ENCODE measurements at regions not wholly inside any gene's neighbourhood (a gene's known extent, or its start where the extent isn't known, plus 50 kb on each side); places are given as distances from the start of the nearest gene placed in this dataset.
A peak's percentile ranks its signal among the peaks of the same experiment; 100 is the strongest.
"Not testable (repeated sequence)": the region's sequence is repeated elsewhere in the genome, so short reads cannot be mapped to it uniquely, and the experiment has no call there.

DNA sequence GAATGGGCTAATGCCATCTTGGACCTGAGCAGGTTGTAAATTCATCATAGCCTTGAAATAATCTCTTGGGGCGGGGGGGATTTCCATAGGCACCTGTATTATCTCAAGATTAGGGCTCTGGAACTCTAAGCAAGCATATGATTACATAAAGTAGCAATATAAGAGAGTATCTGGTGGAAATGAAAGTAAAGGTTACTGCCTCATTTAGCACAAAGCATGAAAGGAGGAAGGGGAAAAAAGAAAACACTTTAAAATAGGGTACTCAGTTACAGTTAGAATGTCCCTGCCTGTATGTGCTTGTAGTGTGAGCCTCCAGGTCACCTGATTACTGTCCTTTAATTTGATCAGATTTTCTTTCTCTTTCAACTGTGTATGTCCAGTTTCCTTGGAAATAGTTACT, 1079.7 kb upstream of the CDH18 start:
- no peak for DNase-seq (ENCODE audit: low read depth in 2 of 2)

DNA sequence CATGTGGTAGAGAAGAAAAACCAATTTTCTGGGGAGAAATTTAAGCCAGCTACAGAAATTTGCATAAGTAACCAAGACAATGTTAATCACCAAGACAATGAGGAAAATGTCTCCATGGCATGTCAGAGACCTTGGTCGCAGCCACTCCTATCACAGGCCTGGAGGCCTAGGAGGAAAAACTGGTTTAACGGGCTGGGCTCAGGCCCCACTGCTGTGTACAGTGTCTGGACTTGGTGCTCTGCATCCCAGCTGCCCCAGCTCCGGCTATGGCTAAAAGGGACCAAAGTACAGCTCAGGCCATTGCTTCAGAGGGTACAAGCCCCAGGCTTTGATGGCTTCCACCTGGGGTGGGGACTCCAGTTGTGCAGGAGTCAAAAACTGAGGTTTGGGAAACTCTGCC, 1075.1 kb upstream of the CDH18 start:
- DNase-seq (ENCODE audit: low read depth in 2 of 2) = no peak

DNA sequence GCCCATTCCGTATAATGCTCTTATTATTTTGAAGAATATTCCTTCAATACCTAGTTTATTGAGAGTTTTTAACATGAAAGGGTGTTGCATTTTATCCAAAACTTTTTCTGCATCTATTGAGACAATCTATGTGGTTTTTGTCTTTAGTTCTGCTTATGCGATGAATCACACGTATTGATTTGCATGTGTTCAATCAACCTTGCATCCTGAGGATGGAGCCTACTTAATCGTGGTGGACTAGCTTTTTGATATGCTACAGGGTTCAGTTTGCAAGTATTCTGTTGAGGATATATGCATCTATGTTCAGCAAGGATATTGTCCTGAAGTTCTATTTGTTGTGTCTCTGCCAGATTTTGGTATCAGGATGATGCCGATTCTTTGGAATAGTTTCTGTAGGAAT, 1070.3 kb upstream of the CDH18 start:
- no peak for DNase-seq (ENCODE audit: low read depth in 2 of 2)

DNA sequence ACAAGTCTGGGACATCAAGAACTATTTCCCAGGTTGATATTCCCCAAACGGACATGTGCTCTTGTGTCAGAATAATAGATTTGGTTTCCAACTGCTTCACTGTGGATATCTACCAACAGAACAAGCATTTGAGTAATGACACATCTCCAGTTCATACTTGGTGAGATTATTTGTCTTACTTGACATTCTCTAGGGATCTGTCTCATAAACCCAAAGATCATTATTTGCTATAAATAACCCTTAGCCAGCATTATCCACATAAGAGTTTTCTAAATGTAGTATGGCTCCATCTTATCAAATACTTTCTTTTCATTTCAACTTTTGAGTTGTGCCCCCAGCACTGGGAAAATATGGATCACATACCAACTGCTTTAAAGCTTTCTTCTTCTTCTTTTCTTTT, 1063.9 kb upstream of the CDH18 start:
- DNase-seq (ENCODE audit: low read depth in 2 of 2) = no peak

DNA sequence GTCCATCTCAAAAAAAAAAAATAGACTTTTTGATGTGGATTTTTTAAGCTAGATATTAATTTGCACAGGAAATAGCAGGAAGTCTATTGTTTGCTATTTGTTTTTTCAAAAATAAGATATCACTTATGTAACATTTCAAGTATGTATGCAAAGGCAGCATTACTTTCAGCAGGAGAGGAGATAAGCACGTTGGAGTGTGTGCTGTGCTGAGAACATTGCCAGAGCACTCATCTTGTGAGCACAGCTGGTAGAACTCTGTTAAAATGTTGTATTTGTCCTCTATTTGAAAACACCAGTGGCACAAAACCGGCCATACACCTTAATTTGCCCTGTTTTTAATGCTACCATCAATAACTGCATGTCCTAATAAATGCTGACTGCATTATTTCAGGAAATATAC, 1061.9 kb upstream of the CDH18 start:
- no peak for DNase-seq (ENCODE audit: low read depth in 2 of 2)

DNA sequence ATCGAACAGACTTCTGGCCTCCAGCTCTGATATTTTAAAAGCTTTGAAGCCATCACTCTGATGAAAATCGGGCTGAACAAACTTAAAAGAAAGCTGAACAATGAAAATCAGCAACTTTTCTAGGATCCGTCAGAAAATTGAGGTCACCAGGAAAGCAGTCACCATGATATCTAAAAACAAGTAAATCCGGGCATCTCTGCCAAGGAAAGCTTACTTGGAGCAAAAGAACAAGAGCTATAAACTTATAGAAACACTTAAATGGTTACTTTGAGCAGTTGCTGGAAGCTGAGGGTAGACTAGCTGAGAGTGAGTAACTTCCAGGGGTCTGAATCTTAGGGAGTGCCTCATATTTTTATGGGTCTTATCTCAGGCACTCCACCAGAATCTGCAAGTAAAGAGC, 1043.0 kb upstream of the CDH18 start:
- DNase-seq (ENCODE audit: low read depth in 2 of 2) = peak in 1 of 2 donors; percentile 50

DNA sequence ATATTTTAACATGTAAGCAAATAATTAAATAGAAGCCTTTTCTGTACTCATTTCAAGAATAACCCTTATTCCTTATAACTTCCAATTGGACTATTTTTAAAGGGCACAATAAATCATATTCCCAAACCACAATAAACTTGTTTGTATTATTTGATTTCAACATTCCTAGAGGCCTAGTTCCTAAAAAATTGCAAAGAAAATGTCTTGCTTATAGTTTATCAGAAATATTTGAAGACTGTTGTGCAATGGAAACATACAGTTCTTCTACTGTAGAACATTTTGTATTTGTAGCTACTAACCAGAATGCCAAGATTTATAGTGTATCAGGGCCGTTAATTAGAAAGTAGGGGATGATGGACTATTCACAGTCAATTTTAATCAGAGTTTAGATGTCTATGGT, 1037.0 kb upstream of the CDH18 start:
- no peak for DNase-seq (ENCODE audit: low read depth in 2 of 2)

DNA sequence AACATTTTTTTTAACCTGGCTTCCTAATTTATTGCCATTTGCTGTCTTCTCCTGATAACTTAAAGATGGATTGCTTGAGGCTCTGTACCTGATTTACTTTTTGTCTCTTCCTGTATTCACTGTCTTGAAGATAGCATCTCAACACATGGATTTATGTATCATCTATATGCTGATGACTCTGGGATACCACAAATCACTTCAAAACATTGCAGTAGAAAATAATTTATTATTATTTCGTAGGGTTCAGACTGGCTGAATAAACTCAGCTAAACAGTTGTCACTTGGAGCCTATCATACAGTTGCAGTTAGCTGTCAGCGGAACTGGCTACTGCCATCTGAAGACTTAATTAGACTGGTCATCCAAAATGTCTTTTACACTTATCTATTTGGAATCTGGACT, 1025.2 kb upstream of the CDH18 start:
- DNase-seq (ENCODE audit: low read depth in 2 of 2) = no peak

DNA sequence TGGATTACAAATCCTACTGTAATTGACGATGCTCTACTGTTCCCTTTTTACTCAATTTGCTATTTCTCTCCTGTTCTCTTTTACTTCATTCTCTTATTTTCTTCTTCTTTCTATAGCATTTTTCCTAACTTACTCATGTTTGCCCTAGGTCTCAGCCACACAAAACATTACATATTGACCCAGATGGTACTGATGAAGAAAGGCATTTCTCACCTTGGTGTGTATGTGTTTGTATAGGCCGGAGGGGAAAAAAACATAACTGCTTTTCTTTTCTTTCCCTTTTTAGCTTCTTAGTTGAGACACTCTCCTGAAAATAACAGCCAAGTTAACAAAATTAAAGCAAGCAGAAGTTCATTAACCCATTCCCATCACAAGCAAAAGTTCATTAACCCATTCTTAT, 1019.8 kb upstream of the CDH18 start:
- no peak for DNase-seq (ENCODE audit: low read depth in 2 of 2)

DNA sequence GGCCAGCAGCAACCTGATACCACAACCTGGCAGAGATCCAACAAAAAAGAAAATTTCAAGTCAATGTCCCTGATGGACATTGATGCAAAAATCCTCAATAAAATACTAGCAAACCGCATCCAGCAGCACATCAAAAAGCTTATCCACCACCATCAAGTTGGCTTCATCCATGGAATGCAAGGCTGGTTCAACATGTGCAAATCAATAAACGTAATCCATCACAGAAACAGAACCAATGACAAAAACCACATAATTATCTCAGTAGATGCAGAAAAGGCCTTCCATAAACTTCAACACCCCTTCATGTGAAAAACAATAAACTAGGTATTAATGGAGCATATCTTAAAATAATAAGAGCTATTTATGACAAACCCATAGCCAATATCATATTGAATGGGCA, 1000.9 kb upstream of the CDH18 start:
- DNase-seq (ENCODE audit: low read depth in 2 of 2) = not testable (repeated sequence)

DNA sequence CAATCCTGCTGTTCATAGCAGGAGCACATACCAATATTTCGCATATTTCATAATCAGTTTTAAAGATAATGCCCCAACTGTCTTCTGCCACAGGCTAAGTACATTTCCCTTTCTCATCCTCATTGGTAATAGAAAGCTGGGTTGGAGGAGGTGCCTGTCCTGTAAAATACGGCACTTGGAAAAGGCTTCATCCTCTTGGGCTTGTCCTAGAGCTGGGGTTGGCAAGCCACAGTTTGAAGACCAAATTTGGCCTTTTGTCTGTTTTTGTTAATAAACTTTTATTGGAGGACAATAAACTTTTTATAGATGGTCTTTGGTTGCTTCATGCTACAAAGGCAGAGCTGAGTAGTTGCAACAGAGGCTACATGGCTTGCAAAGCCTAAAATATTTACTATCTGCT, 997.8 kb upstream of the CDH18 start:
- DNase-seq (ENCODE audit: low read depth in 2 of 2) = no peak

DNA sequence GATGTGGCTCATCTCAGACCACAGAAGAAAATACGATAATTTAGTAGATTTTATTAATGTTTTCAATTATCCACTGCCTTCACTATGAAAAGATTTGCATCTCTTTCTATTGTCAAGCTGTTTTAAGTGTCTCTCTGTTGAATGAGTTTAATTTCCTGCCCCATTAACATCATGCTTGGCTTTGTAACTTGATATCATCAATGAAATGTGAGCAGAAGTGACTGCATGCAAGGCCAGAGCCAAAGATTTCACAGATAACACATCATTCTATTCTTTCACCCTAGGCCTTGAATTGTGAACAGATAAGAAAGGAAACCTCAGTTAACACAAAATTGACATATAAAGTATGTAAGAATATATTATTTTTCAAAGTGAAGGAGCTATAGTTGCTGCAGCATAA, 986.4 kb upstream of the CDH18 start:
- DNase-seq (ENCODE audit: low read depth in 2 of 2) = peak in 1 of 2 donors; percentile 43

DNA sequence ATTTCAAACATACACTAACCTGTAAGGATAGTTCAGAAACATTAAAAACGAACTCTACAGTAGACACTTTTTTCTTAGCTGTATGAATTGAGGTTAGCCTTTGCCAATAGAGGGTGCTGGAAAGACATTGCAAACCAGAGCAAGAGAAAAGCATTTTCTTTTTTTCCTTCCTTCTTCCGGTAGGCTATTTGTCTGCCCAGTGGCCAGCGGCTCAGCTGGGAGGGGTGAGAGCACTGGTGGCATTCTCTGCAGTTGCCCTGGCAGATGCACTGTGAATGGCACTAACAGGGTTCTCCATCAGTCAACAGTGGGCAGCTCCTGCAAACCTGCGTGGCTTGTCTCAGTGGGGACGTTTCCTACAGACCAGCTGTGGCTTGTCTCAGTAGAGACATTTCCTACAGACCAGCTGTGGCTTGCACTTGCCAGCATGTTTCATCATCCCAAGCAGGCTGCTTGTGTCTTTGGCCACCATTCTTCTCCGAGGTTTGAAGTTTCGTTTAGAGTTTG, 984.5 kb upstream of the CDH18 start:
- peak; percentile 7 to 53 for DNase-seq (ENCODE audit: low read depth in 2 of 2)

DNA sequence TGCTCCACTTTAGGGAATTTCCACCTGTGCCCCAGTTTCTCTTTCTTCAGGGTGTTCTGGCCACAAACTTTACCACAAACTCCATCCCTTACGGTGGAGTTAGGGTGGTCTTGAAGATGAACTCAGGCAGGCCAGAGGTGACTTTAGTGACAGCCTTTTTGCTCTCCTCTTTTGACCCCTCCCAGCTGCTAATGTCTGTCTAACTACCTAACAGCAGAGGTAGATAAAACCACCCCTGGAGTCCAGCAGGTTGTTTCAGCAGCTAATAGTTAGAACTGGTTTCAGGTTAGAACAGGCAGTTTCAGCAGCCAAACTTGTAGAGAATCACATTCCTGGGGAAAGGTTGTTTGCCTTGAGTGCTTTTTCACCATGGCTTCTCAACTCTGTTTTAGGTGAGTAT, 971.3 kb upstream of the CDH18 start:
- DNase-seq (ENCODE audit: low read depth in 2 of 2) = no peak

DNA sequence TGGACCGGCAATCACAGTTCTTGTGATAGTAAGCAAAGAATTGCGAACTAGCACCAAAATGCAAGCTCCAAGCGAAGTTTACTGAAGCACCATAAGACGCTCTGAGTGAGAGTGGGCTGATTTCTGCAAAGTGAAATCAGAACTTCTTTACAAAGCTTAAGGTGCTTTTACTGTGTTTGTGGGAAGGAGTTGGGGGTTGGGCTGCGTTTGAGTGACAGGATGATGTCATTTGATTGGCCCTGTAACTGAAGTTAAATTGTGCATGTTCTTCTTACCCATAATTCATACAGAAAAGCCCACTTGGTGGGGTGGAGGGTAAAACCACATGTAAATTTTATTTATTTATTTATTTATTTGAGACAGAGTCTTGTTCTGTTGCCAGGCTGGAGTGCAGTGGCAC, 970.6 kb upstream of the CDH18 start:
- no peak for DNase-seq (ENCODE audit: low read depth in 2 of 2)

DNA sequence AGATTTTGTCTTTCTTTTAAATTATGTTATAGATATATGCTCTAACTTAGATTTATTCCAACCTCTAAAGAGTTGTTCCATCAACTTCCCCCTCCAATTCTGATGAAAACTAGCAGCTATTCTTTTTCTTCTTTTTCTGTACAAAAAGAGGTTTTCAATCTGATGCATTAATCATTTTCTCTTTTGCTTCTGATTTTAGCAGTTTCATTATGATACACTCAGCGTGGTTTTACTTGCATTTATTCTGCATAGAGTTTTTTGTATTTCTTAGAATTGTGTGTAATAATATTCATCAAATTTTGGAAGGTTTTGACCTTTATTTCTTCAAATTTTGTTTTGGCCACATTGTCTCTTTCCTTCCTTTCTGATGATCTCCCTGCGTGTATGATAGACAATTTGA, 968.1 kb upstream of the CDH18 start:
- DNase-seq (ENCODE audit: low read depth in 2 of 2) = no peak

DNA sequence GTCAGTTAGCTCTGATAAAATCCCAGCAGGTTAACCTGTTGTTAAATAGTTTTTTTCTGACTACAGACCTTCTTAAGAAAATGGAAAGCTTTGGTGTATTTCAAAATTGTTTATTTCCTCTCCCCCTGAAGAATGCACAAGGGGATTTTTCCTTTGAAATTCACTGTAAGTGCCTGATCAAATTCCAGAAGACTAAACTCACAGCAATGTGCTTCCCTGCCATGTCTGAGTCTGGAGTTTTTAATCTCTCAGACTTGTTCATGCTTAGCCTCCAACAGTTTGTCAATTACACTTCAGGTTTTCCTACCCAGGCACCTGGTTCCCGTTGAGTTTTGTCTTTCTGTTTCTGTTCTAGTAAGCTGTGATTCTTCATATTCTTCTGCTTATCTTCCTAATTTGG, 961.6 kb upstream of the CDH18 start:
- DNase-seq (ENCODE audit: low read depth in 2 of 2) = no peak

DNA sequence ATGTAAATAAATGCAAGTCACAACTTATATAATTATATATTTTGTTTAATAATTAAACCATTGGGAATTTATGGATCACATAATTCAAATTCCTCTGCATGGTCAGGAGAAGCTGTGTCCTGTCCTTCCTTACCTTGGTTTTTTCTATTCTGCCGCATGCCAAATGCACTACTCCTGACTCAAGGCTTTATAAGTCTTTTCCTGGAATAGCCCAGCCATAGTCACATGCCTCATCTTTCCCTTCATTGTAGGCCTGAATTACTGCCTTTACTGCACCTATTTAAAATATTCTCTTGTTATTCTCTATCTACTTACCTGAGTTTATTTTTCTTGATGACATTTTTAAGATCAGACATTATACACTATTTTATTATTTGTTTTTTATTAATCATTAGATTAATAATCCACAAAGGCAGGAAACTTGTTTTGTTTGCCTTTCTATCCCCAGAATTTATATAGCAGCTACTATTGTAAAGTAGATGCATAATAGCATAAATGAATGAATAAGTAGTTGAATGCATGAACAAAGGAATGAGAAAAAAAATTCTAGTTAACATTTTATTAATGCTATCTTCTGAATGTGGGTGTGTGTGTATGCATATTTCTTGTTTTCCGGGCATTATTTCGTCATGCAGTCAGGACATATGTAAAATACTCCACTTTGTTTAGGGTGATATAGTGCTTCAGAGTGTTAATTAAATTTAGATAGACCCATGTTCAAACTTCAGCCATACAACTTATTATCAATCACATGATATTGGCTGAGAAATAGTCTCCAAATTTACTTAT, 955.4 kb upstream of the CDH18 start:
- not testable (repeated sequence) for DNase-seq (ENCODE audit: low read depth in 2 of 2)

DNA sequence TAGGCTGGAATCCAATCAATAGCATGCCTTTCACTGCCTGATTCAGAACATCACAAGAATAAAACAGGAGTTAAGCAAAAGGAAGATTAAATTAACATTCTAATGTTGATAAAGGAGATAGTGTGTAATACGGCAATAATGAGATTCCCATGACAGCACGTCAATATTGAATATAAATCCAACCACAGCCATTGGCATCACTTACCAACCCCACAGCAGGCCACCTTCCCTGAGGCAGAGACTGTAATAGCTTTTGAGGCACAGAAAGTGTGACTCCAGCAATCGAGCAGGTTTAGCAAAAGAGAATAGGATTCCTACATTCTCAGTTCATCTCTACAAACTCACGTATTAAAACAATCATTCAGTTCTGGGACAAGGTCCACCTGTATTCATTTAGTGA, 954.6 kb upstream of the CDH18 start:
- not testable (repeated sequence) for DNase-seq (ENCODE audit: low read depth in 2 of 2)

DNA sequence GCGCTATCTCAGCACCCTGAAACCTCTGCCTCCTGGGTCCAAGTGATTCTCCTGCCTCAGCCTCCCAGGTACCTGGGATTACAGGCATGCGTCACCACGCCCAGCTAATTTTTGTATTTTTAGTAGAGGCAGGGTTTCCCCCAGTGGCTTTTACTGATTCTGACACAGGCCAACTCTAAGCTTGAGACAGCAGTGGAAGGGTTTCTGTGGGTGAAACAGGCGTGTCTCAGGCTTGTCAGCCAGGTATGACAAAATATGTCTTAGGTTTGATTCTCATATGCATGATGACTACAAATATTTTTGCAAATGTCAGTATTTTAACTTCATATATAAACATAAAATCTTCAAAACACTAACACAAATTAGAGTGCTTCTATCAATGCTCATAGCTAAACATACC, 952.8 kb upstream of the CDH18 start:
- DNase-seq (ENCODE audit: low read depth in 2 of 2) = not testable (repeated sequence)

DNA sequence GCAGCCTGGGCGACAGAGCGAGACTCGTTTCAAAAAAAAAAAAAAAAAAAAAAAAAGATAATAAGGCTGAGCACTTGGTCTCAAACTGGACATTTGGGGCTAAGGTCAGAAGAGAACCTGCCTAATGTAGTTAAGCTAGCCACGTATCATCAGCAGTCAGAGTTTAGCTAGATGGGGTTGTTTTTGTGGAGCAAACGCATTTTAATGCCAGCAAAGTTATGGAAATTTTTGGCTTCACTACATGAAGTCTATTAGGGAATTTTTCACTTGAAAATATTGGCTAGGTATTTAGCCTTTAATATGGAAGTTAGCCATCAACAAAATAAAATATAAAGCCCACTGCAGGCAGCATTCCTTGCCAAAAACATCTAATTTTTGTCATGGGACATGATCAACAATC, 902.9 kb upstream of the CDH18 start:
- DNase-seq (ENCODE audit: low read depth in 2 of 2) = not testable (repeated sequence)

DNA sequence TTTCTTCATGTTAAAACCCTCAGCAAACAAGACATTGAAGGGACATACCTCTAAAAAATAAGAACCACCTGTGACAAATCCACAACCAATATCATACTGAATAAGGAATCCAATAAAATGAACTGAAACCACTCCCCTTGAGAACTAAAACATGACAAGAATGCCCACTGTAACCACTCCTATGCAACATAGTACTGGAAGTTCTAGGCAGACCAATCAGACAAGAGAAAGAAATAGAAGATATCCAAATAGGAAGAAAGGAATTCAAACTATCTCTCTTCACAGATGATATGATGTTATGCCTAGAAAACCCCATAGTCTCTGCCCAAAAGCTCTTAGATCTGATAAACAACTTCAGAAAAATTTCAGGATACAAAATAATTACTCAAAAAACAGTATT, 887.7 kb upstream of the CDH18 start:
- DNase-seq (ENCODE audit: low read depth in 2 of 2) = not testable (repeated sequence)

DNA sequence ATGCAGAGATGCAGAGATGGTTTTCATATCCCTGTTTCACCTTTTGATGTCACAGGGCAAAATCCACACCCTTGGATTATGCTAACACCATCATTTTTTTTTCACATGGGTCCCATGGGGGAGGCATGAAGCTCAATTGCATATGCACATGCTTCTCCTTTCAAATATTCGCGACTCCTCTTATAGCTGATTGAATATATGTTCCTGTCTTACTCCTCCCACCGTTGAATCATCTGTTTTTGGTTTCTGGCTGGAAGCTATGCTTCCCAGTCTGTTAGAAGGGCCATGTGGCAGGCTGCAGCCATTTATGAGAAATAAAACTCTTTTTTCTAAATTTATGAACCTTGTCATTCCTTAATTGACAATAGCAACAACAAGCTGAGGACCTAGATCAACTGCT, 877.9 kb upstream of the CDH18 start:
- DNase-seq (ENCODE audit: low read depth in 2 of 2) = not testable (repeated sequence)
